Right atrium auricular region (tissue), 2 donors: ENCODE measurements at regions not wholly inside any gene's neighbourhood (a gene's known extent, or its start where the extent isn't known, plus 50 kb on each side); places are given as distances from the start of the nearest gene placed in this dataset.

Source experiments
- DNase-seq: peaks from one replicate; pipeline ENCODE4 v3.0.0-alpha.2; 2019; ENCODE audit warnings: low spot score
- H3K27ac ChIP-seq, 2 donors: fragments of 200-600 bp; sonication (generic); 1 replicate in 1 of 2; 2 replicates in 1 of 2; pipeline ENCODE4 v1.5.1; 2016 to 2019
- H3K27me3 ChIP-seq, 2 donors: fragments of 200-600 bp; sonication (generic); one replicate each; pipeline versions ENCODE4 v1.5.1 to v1.6.0; 2017 to 2019
- H3K36me3 ChIP-seq: fragments of 200-600 bp; sonication (generic); one replicate; pipeline ENCODE4 v1.5.1; 2016
- H3K4me1 ChIP-seq, 2 donors: fragments of 200-600 bp; sonication (generic); one replicate each; pipeline versions ENCODE4 v1.5.1 to v1.6.0; 2017 to 2019
- H3K4me3 ChIP-seq, 2 donors: fragments of 200-600 bp; sonication (generic); 1 replicate in 1 of 2; 2 replicates in 1 of 2; pipeline ENCODE4 v1.5.1; 2017 to 2019; ENCODE audit warnings: mild to moderate bottlenecking in 1 of 2, moderate library complexity in 1 of 2
- H3K9me3 ChIP-seq, 2 donors: fragments of 200-600 bp; sonication (generic); one replicate each; pipeline ENCODE4 v1.5.1; 2019
- CTCF ChIP-seq, 2 donors: fragments of 200-600 bp; sonication (generic); IDR thresholded peaks; one replicate each; pipeline ENCODE4 v1.5.1; 2019; ENCODE audit warnings: antibody characterized with exemption in 2 of 2

GRCh38 chr10:24039315-24039714, 169.6 kb upstream of the KIAA1217 start:
- no peaks in the 10 kb centered on the region for H3K9me3 ChIP-seq
- DNase-seq = no peak
- H3K4me3 ChIP-seq = no peak overlapping the region
- no peaks in the 10 kb centered on the region for H3K36me3 ChIP-seq
- no peak for TF ChIP-seq CTCF (IDR thresholded peaks at IDR 0.05)
- H3K4me1 ChIP-seq = peaks cover 0 to 3% of the 10 kb centered on the region in 2 donors
- H3K27ac ChIP-seq = no peak overlapping the region
- no peaks in the 10 kb centered on the region for H3K27me3 ChIP-seq

GRCh38 chr10:24039897-24040296, 169.0 kb upstream of the KIAA1217 start:
- DNase-seq = no peak
- no peak for TF ChIP-seq CTCF (IDR thresholded peaks at IDR 0.05)

GRCh38 chr10:24041034-24041433, 167.9 kb upstream of the KIAA1217 start:
- Histone ChIP-seq H3K4me1 (no peaks in the 10 kb centered on the region), H3K36me3 (no peaks in the 10 kb centered on the region), H3K4me3 (no peak overlapping the region), H3K9me3 (no peaks in the 10 kb centered on the region), H3K27me3 (no peaks in the 10 kb centered on the region), H3K27ac (no peak overlapping the region)
- no peak for DNase-seq
- no peak for TF ChIP-seq CTCF (IDR thresholded peaks at IDR 0.05)

More at GRCh38 chr10:24039897-24040296, 169.0 kb upstream of the KIAA1217 start:
- no peaks in the 10 kb centered on the region for H3K4me1 ChIP-seq
- no peak overlapping the region for H3K27ac ChIP-seq
- H3K9me3 ChIP-seq = no peaks in the 10 kb centered on the region
- H3K27me3 ChIP-seq = no peaks in the 10 kb centered on the region
- no peaks in the 10 kb centered on the region for H3K36me3 ChIP-seq
- no peak overlapping the region for H3K4me3 ChIP-seq

GRCh38 chr10:24041834-24042233, 167.1 kb upstream of the KIAA1217 start:
- Histone ChIP-seq H3K27me3 (no peaks in the 10 kb centered on the region), H3K4me1 (no peaks in the 10 kb centered on the region), H3K9me3 (no peaks in the 10 kb centered on the region), H3K27ac (no peak overlapping the region), H3K36me3 (no peaks in the 10 kb centered on the region), H3K4me3 (no peak overlapping the region)
- DNase-seq = no peak
- TF ChIP-seq CTCF (IDR thresholded peaks at IDR 0.05) = no peak

- no peaks in the 10 kb centered on the region for H3K27me3 ChIP-seq
- no peak for DNase-seq
- no peak for TF ChIP-seq CTCF (IDR thresholded peaks at IDR 0.05)
- H3K9me3 ChIP-seq = no peaks in the 10 kb centered on the region
- no peaks in the 10 kb centered on the region for H3K36me3 ChIP-seq
- no peak overlapping the region for H3K27ac ChIP-seq
- no peak overlapping the region for H3K4me3 ChIP-seq
- H3K4me1 ChIP-seq = no peaks in the 10 kb centered on the region
Observed at GRCh38 chr10:24042884-24043283, 166.1 kb upstream of the KIAA1217 start.

- Histone ChIP-seq H3K4me1 (no peaks in the 10 kb centered on the region), H3K9me3 (peaks cover 0 to 12% of the 10 kb centered on the region in 2 donors), H3K27me3 (no peaks in the 10 kb centered on the region), H3K36me3 (no peaks in the 10 kb centered on the region), H3K4me3 (no peak overlapping the region), H3K27ac (no peak overlapping the region)
- no peak for DNase-seq
- TF ChIP-seq CTCF (IDR thresholded peaks at IDR 0.05) = no peak
Observed at GRCh38 chr10:24046060-24046459, 162.9 kb upstream of the KIAA1217 start.
